T1000 (cell line): ENCODE measurements at regions not wholly inside any gene's neighbourhood (a gene's known extent, or its start where the extent isn't known, plus 50 kb on each side); places are given as distances from the start of the nearest gene placed in this dataset.

Source experiments
- DNase-seq: peaks from one replicate; lab custom pipeline; 2025; ENCODE audit warnings: mixed read lengths; lab: John Stamatoyannopoulos, UW

DNA sequence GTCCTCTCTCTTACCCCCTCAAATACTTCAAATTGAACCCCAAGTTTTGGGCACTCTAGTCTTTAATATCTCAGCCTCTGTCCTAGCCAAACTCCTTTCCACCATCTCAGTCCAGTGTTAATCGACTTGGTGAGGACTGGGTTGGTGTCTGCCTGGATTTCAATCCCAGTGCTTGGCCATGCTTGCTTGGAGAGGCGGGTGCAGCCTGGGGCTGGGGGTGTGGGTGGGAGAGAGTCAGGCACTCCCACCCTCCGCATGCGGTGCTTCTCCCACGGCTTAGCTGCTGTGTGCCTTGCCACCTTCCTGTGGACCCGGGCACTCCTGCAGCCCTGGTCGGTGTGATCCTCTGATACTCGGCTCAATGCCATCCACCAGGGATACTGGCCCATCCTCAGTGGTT lies 220.8 kb upstream of the HDAC4 start:
- no peak for DNase-seq

- DNase-seq, result no peak
Observed at GRCh38 chr2:239619369-239619768, 218.5 kb upstream of the HDAC4 start.

DNA sequence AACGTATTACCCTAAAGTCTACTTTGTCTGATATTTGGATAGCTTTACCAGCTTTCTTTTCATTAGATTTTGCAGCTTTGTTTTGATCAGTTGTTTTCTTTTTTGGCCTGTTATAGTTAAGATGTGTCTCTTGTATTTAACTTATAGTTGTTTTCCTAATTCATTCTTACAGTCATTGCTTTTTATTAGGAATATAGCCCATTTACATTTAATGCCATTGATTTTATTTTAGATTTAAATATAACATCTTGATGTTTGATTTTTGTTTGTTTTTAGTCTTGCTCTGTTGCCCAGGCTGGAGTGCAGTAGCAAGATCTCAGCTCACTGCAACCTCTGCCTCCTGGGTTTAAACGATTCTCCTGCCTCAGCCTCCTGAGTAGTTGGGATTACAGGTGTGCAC lies 215.9 kb upstream of the HDAC4 start:
- DNase-seq, result no peak

DNA sequence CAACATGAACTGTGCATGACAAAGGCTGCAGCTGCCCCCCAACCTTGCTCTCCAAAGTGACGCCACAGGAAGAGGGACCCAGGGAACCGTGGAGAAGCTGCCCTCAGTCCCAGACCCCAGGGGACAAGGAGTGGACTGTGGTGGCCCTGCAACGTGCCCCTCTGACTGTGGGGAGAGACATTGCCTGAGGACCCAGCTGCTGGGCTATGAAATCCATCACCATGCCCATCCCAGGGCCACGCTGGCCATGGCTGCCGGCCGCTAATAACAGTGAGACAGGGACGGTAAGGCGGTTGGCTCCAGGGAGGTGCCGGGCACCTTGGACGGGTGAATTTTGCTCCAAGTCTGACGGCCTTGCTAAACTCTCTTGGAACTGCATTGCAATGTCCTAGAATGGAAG lies 211.3 kb upstream of the HDAC4 start:
- no peak for DNase-seq

- no peak for DNase-seq
Observed at GRCh38 chr2:239611222-239611795, 210.5 kb upstream of the HDAC4 start.

DNA sequence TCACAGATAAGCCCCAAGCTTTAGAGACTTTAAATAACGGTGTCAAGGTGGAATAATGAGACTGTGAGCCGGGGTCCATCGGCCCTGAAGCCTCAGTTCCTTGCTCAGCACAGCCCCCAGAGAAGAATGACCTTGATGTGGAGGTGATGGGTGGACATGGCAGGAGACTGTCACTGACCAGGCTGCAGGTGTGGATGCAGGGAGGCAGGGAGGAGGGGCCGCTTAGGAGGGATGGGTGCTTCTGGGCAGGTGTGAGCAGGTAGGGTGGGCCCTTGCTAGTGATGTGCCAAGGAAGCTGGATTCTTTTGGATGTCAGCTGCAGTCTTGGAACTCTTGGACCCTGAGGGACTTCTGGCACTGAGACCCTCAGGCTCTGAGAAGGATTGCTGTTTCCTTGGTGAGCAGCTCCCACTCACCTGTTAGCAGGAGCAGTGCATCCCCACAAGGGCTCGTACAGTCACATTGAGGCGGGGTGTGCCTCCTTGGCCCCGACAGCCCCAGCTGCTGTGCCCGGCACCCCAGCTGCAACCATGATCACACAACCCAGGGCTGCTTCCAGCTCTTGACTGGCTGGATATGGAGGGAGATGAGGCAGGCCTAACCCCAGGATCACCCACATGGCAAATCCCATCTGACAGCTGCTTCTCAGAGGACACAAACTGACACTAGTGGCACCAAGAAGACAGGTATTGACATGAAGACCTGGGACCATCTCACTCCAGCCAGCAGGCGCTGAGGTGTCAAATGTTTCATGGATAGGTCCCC lies 209.8 kb upstream of the HDAC4 start:
- no peak for DNase-seq

DNA sequence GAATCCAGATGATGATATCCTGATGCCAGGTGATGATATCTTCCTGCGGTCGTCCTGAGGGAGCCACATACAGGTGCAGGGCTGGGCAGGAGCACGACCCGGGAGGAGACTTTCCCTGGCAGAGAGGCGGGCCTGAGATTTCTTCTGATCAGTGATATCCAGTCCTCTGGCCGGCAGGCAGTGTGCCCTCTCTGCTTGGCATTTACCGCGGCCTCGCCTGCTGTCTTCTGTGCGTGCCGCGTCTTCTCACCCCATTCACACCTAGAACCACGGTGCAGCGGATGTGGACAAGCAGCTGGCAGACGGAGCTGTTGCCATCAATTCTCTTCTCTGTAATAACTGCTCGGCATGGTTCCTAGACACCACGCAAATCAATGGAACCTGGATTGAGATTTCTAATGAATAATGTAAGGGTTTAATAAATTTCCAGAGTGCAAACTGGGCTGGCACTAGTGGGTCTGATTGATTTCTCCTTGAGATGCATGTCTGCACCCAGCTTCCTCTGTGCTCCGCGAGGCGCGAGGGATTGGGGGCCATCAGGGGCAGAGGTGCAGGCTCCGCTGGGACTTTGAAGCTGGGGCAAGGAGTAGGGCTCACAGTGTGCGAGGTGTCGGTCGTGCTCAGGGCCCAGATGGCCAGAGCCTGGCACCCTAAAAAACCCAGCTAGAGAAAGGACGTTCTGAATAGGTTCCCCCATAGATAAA lies 208.9 kb upstream of the HDAC4 start:
- no peak for DNase-seq

- no peak for DNase-seq
Observed at GRCh38 chr2:239609162-239609561, 208.3 kb upstream of the HDAC4 start.

GRCh38 chr2:239608723-239609122 lies 207.9 kb upstream of the HDAC4 start:
- DNase-seq, result no peak

DNA sequence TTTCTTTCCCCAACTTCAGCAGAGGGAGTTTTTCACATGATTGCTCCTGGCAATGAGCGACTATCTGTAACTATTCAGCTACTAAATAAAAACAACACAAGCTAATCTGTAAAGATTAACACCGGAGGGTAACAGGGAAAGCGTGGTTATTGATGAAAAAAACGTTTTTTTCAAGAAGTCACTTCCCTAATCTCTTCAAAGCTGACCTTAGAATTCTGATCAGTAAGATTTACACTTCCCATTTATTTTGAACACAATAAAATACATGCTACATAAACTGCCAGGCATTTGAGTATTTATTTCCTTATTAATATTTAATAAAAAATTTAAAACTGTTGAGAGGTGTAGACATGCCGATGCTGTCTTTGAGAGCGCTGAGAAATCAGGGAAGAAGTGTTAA lies 207.4 kb upstream of the HDAC4 start:
- DNase-seq, result no peak

DNA sequence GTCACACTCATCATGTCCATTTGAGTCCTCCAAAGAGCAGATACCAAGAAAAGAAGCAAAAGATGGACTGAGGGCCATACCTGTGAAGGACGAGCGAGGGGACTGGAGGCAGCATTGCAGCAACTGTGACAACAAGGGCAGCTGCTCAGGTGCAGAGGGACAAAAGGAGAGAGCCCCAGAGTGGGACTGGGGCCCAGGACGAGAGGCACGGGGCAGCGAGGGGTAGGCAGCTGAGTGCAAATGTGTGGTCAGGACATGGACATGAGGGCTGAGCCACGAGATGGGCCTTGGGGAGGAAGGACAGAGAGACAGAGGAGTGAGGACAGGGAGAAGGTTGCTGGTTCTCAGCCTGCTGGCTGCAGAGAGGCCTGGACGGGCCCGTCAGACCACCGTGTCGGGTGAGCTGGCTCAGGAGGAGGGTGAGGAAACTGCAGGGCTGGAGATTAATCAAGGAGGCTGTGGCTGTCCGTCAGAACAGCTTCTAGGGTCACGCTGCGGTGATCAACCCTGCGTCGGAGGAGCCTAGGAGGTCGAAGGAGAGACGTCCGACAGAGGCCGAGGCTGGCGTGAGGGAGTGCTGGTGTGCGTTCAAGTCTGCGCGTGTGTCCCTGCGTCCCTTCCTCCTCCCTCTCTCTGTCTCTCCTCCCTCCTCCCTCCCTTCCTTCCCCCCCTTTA lies 206.8 kb upstream of the HDAC4 start:
- no peak for DNase-seq

- DNase-seq, result no peak
Observed at GRCh38 chr2:239606741-239607516, 206.1 kb upstream of the HDAC4 start.

DNA sequence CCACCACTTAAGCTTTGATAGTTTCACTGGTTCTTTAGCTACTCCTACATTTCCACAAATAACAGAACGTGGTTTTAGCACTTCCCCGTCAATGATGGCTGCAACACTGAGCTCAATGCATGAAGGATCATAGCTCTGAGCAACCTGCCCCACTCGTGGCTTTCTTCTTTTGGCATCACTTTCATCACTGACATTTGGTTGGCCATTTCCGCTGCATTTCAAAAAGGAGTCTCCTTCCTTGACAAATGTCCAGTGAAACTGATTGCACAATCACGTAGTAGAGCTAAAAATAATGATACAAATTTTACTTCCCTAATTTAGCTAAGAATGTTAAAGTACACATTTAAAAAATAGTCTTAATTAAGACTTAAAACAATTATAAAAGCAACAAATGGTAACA lies 205.2 kb upstream of the HDAC4 start:
- no peak for DNase-seq

- DNase-seq, result no peak
Observed at GRCh38 chr2:239605409-239605808, 204.6 kb upstream of the HDAC4 start.

GRCh38 chr2:239604861-239605260 lies 204.0 kb upstream of the HDAC4 start:
- DNase-seq, result no peak

- no peak for DNase-seq
Observed at GRCh38 chr2:239603411-239604356, 202.9 kb upstream of the HDAC4 start.

- no peak for DNase-seq
Observed at GRCh38 chr2:239602290-239603282, 201.8 kb upstream of the HDAC4 start.

DNA sequence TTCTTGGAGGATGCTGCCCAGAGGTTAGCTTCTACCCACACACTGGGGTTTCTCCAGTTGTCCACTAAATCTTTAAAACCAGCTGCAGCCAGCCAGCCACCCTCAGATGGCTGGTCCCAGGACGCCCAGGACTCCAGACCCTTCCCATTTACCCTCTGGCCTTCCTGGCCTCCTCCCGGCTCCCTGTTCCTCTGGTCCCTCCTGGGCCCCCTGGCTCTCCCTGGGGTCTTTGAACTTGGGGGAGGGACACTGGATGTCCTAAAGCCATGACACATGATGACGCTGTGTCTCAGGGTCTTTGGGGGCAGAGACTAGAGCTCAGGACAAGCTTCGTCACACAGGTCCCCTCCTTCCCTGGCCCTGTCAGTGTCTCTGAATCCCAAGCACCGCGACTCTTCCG lies 201.1 kb upstream of the HDAC4 start:
- no peak for DNase-seq

- no peak for DNase-seq
Observed at GRCh38 chr2:239601201-239601851, 200.5 kb upstream of the HDAC4 start.
